H9 (cell line): ENCODE measurements at regions not wholly inside any gene's neighbourhood (a gene's known extent, or its start where the extent isn't known, plus 50 kb on each side); places are given as distances from the start of the nearest gene placed in this dataset.

Source experiments
- DNase-seq: peaks from one replicate; pipeline ENCODE4 v3.0.0-alpha.2; 2017
- H2AFZ ChIP-seq: one replicate; pipeline ENCODE4 v1.6.1; 2013; ENCODE audit warnings: mild to moderate bottlenecking, low read length, control low read depth, moderate library complexity
- H2AK5ac ChIP-seq: 2 replicates; pipeline ENCODE4 v1.6.1; 2013; ENCODE audit warnings: low read length, control low read depth, mixed read lengths; ENCODE audit not compliant: insufficient read length
- H2BK120ac ChIP-seq: one replicate; pipeline ENCODE4 v1.6.1; 2013; ENCODE audit warnings: low read depth, mild to moderate bottlenecking, low read length, control low read depth, inconsistent platforms; ENCODE audit not compliant: poor library complexity, severe bottlenecking
- H2BK12ac ChIP-seq: 2 replicates; pipeline ENCODE4 v1.6.1; 2013; ENCODE audit warnings: low read length, control low read depth, mixed read lengths, low read depth; ENCODE audit not compliant: insufficient read length
- H2BK15ac ChIP-seq: 2 replicates; pipeline ENCODE4 v1.6.1; 2013; ENCODE audit warnings: low read depth, low read length, control low read depth
- H2BK20ac ChIP-seq: one replicate; pipeline ENCODE4 v1.6.1; 2013; ENCODE audit warnings: low read depth, mild to moderate bottlenecking, low read length, control low read depth, inconsistent platforms; ENCODE audit not compliant: poor library complexity, severe bottlenecking
- H2BK5ac ChIP-seq: 2 replicates; pipeline ENCODE4 v1.6.1; 2013; ENCODE audit warnings: low read length, control low read depth, mixed read lengths; ENCODE audit not compliant: insufficient read length
- H3K14ac ChIP-seq: 2 replicates; pipeline ENCODE4 v1.6.1; 2013; ENCODE audit warnings: low read length, control low read depth; ENCODE audit not compliant: insufficient read depth
- H3K18ac ChIP-seq: 2 replicates; pipeline ENCODE4 v1.6.1; 2013; ENCODE audit warnings: low read depth, mild to moderate bottlenecking, mixed read lengths, low read length, control low read depth; ENCODE audit not compliant: insufficient read length
- H3K23ac ChIP-seq: 2 replicates; pipeline ENCODE4 v1.6.1; 2013; ENCODE audit warnings: low read length, control low read depth, mixed read lengths, low read depth; ENCODE audit not compliant: insufficient read length
- H3K23me2 ChIP-seq: 2 replicates; pipeline ENCODE4 v1.6.1; 2013; ENCODE audit warnings: low read depth, mild to moderate bottlenecking, mixed read lengths, low read length, control low read depth; ENCODE audit not compliant: insufficient read length, poor library complexity, severe bottlenecking
- H3K27ac ChIP-seq: 2 replicates; pipeline ENCODE4 v1.5.1; 2013; ENCODE audit warnings: low read length, control low read depth, mixed read lengths, low read depth; ENCODE audit not compliant: insufficient read length
- H3K27me3 ChIP-seq: 2 replicates; pipeline ENCODE4 v1.6.1; 2013; ENCODE audit warnings: low read length, control low read depth, inconsistent platforms; ENCODE audit not compliant: insufficient read depth
- H3K4ac ChIP-seq: 2 replicates; pipeline ENCODE4 v1.6.1; 2013; ENCODE audit warnings: low read depth, mild to moderate bottlenecking, control low read depth, inconsistent platforms, low read length, moderate library complexity
- H3K4me1 ChIP-seq: 2 replicates; pipeline ENCODE4 v1.6.1; 2013; ENCODE audit warnings: low read length, control low read depth, inconsistent platforms; ENCODE audit not compliant: insufficient read depth
- H3K4me2 ChIP-seq: 2 replicates; pipeline ENCODE4 v1.6.1; 2013; ENCODE audit warnings: low read length, control low read depth, mixed read lengths; ENCODE audit not compliant: insufficient read length, insufficient read depth
- H3K56ac ChIP-seq: 2 replicates; pipeline ENCODE4 v1.6.1; 2013; ENCODE audit warnings: low read depth, mild to moderate bottlenecking, mixed read lengths, low read length, control low read depth; ENCODE audit not compliant: insufficient read length
- H3K79me1 ChIP-seq: 2 replicates; pipeline ENCODE4 v1.6.1; 2013; ENCODE audit warnings: low read depth, mild to moderate bottlenecking, moderate library complexity, low read length, control low read depth, inconsistent platforms; ENCODE audit not compliant: insufficient read depth, poor library complexity, severe bottlenecking
- H3K79me2 ChIP-seq: 2 replicates; pipeline ENCODE4 v1.6.1; 2013; ENCODE audit warnings: low read length, control low read depth, inconsistent platforms; ENCODE audit not compliant: insufficient read depth
- H3K9ac ChIP-seq: 2 replicates; pipeline ENCODE4 v1.6.1; 2013; ENCODE audit warnings: low read length, control low read depth, mixed read lengths; ENCODE audit not compliant: insufficient read length; ENCODE audit errors: extremely low read depth
- H3K9me3 ChIP-seq: one replicate; pipeline ENCODE4 v1.6.1; 2013; ENCODE audit warnings: low read depth, low read length, inconsistent platforms; ENCODE audit not compliant: control insufficient read depth
- H3T11ph ChIP-seq: one replicate; pipeline ENCODE4 v1.6.1; 2013; ENCODE audit warnings: mild to moderate bottlenecking, low read length, control low read depth, inconsistent platforms
- H4K20me1 ChIP-seq: one replicate; pipeline ENCODE4 v1.6.1; 2013; ENCODE audit not compliant: control insufficient read depth, insufficient read length, insufficient read depth
- H4K5ac ChIP-seq: 2 replicates; pipeline ENCODE4 v1.6.1; 2013; ENCODE audit warnings: low read depth, mild to moderate bottlenecking, mixed read lengths, low read length, control low read depth; ENCODE audit not compliant: insufficient read length
- H4K8ac ChIP-seq: replicated peaks from 2 replicates; pipeline ENCODE4 v1.6.1; 2013; ENCODE audit warnings: low read length, control low read depth, mixed read lengths, low read depth; ENCODE audit not compliant: insufficient read length
- H4K91ac ChIP-seq: 2 replicates; pipeline ENCODE4 v1.6.1; 2013; ENCODE audit warnings: low read depth, mild to moderate bottlenecking, moderate library complexity, mixed read lengths, low read length, control low read depth; ENCODE audit not compliant: insufficient read length
- H3K27ac Mint-ChIP-seq, 3 experiments: 2 replicates in 2 of 3; 3 replicates in 1 of 3; pipeline ENCODE4 v1.8.0; 2020 to 2021; ENCODE audit warnings: mixed read lengths in 3 of 3, mild to moderate bottlenecking in 1 of 3, moderate library complexity in 1 of 3
- H3K27me3 Mint-ChIP-seq: 2 replicates; pipeline ENCODE4 v1.8.0; 2021; ENCODE audit warnings: low read depth, mild to moderate bottlenecking, moderate library complexity, mixed read lengths
- H3K36me3 Mint-ChIP-seq, 3 experiments: 2 replicates in 2 of 3; 3 replicates in 1 of 3; pipeline ENCODE4 v1.8.0; 2020 to 2021; ENCODE audit warnings: low read depth in 3 of 3, mixed read lengths in 3 of 3; ENCODE audit not compliant: insufficient read depth in 1 of 3
- H3K4me1 Mint-ChIP-seq, 2 experiments: 2 replicates each; pipeline ENCODE4 v1.8.0; 2020; ENCODE audit warnings: mixed read lengths in 2 of 2
- H3K4me3 Mint-ChIP-seq, 2 experiments: 2 replicates in 1 of 2; 3 replicates in 1 of 2; pipeline ENCODE4 v1.8.0; 2020 to 2021; ENCODE audit warnings: mild to moderate bottlenecking in 2 of 2, mixed read lengths in 2 of 2, moderate library complexity in 1 of 2
- H3K9me3 Mint-ChIP-seq, 2 experiments: 2 replicates in 1 of 2; 3 replicates in 1 of 2; pipeline ENCODE4 v1.8.0; 2020; ENCODE audit warnings: mild to moderate bottlenecking in 2 of 2, mixed read lengths in 2 of 2, moderate library complexity in 1 of 2
- CTCF ChIP-seq: fragments of 200-600 bp; sonication (generic); conservative IDR thresholded peaks from 3 replicates; pipeline ENCODE4 v1.8.0; 2021; ENCODE audit warnings: antibody characterized with exemption, mild to moderate bottlenecking
- WGBS: extraction: QIAGEN DNeasy Blood & Tissue Kit; methylation state at CpG from one replicate; pipeline ENCODE4 v1.1.7; 2013; ENCODE audit warnings: missing lambda C conversion rate, low lambda C conversion rate, mixed read lengths; ENCODE audit not compliant: insufficient read length; ENCODE audit errors: extremely low coverage; 5-methylcytosine and 5-hydroxymethylcytosine counted together

GRCh38 chr10:89909752-89910151 lies 208.4 kb downstream of the KIF20B start:
- H4K20me1 ChIP-seq, result no peaks in the 10 kb centered on the region
- no peak for TF ChIP-seq CTCF
- Mint-ChIP-seq H3K27ac (no peak overlapping the region), H3K9me3 (no peaks in the 10 kb centered on the region), H3K4me1 (peaks cover 0 to 2% of the 10 kb centered on the region in 2 experiments; a peak in 2 of 4 replicates), H3K27me3 (no peaks in the 10 kb centered on the region; the same call in 1 of the 2 replicates), H3K36me3 (no peaks in the 10 kb centered on the region), H3K4me3 (no peak overlapping the region)
- no peak overlapping the region for H2BK20ac ChIP-seq
- H3K23me2 ChIP-seq, result no peaks in the 10 kb centered on the region
- no peak overlapping the region for H3K4me2 ChIP-seq
- H3K27me3 ChIP-seq, result no peaks in the 10 kb centered on the region
- no peak overlapping the region for H2BK120ac ChIP-seq
- no peaks in the 10 kb centered on the region for H3K4me1 ChIP-seq
- H3K4ac ChIP-seq, result no peak overlapping the region
- H2BK12ac ChIP-seq, result no peak overlapping the region
- H2BK5ac ChIP-seq, result no peak overlapping the region
- no peak overlapping the region for H2AK5ac ChIP-seq
- no peak for DNase-seq
- H2BK15ac ChIP-seq, result no peak overlapping the region
- no peak overlapping the region for H3K18ac ChIP-seq
- H3K14ac ChIP-seq, result no peak overlapping the region
- H3K9me3 ChIP-seq, result no peaks in the 10 kb centered on the region
- H4K91ac ChIP-seq, result no peak overlapping the region
- H3K27ac ChIP-seq, result no peak overlapping the region
- no peak overlapping the region for H4K8ac ChIP-seq
- no peak overlapping the region for H3K23ac ChIP-seq
- no peak overlapping the region for H2AFZ ChIP-seq
- no peak overlapping the region for H3K9ac ChIP-seq
- WGBS, result no CpG with 5 or more reads among the region's 3 CpGs
- H3K79me2 ChIP-seq, result no peaks in the 10 kb centered on the region
- H4K5ac ChIP-seq, result no peak overlapping the region
- no peak overlapping the region for H3K56ac ChIP-seq
- H3T11ph ChIP-seq, result no peak overlapping the region
- no peaks in the 10 kb centered on the region for H3K79me1 ChIP-seq
